Tibial nerve (tissue), 4 donors: ENCODE measurements at regions not wholly inside any gene's neighbourhood (a gene's known extent, or its start where the extent isn't known, plus 50 kb on each side); places are given as distances from the start of the nearest gene placed in this dataset.

Source experiments
- EP300 ChIP-seq, 2 donors: sonication (generic); formaldehyde crosslinking; IDR thresholded peaks; one replicate each; pipeline ENCODE4 v1.6.1; 2017; ENCODE audit warnings: antibody characterized with exemption in 2 of 2, mild to moderate bottlenecking in 1 of 2
- POLR2A ChIP-seq, 2 donors: fragments of 450-650 bp; IDR thresholded peaks; one replicate each; pipeline ENCODE4 v1.6.1; 2017; ENCODE audit warnings: antibody characterized with exemption in 2 of 2, mild to moderate bottlenecking in 2 of 2, moderate library complexity in 2 of 2
- TF ChIP-seq, protein P1 (sequence below), 5 experiments: fragments of 200-600 bp in 3 of 5; fragments of 450-650 bp in 2 of 5; sonication (generic) in 3 of 5; IDR thresholded peaks; one replicate each; pipeline ENCODE4 v1.5.1; 2016 to 2019; ENCODE audit warnings: antibody characterized with exemption in 5 of 5, mild to moderate bottlenecking in 3 of 5, moderate library complexity in 2 of 5

DNA sequence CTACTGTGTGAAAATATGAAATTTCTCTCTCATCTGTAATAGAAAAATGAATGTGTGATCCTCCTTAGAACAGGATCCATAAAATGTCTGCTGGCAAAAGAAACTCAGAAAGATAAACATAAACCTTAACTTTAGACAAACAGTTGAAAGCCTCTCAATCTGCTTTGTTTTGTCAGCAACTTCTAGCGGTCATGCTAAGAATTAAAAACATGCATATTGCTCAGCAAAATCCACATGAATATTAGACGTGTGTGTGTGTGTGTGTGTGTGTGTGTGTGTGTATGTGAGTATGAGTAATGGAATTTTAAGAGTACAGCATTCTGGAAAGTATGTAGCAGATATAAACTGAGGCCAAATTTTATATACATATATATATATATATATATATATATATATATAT, 1779.2 kb upstream of the MIR17HG start:
- TF ChIP-seq, protein P1, sequence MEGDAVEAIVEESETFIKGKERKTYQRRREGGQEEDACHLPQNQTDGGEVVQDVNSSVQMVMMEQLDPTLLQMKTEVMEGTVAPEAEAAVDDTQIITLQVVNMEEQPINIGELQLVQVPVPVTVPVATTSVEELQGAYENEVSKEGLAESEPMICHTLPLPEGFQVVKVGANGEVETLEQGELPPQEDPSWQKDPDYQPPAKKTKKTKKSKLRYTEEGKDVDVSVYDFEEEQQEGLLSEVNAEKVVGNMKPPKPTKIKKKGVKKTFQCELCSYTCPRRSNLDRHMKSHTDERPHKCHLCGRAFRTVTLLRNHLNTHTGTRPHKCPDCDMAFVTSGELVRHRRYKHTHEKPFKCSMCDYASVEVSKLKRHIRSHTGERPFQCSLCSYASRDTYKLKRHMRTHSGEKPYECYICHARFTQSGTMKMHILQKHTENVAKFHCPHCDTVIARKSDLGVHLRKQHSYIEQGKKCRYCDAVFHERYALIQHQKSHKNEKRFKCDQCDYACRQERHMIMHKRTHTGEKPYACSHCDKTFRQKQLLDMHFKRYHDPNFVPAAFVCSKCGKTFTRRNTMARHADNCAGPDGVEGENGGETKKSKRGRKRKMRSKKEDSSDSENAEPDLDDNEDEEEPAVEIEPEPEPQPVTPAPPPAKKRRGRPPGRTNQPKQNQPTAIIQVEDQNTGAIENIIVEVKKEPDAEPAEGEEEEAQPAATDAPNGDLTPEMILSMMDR (IDR thresholded peaks at IDR 0.05) = no peak
- no peak for TF ChIP-seq POLR2A (IDR thresholded peaks at IDR 0.05)
- no peak for TF ChIP-seq EP300 (IDR thresholded peaks at IDR 0.05)
